IMR-90 (cell line): ENCODE measurements at regions not wholly inside any gene's neighbourhood (a gene's known extent, or its start where the extent isn't known, plus 50 kb on each side); places are given as distances from the start of the nearest gene placed in this dataset.

Experiments
- ATAC-seq: fragments of 200-7000 bp; cut with Tn5 transposase; 2 replicates; pipeline ENCODE4 v1.9.1; 2020; ENCODE audit warnings: low read depth, mild to moderate bottlenecking, moderate library complexity
- BruUV-seq: library from RNA; stranded (reverse); fragments of 400-500 nt; replicated peaks from 2 replicates; lab custom pipeline; 2021; lab: Mats Ljungman, UMichigan
- CTCF ChIA-PET: fragments of 300-600 bp; formaldehyde crosslinking; extraction: SDS; loops from one replicate; lab custom pipeline; 2021; ENCODE audit warnings: antibody characterized with exemption; lab: Yijun Ruan, JAX
- POLR2A ChIA-PET: fragments of 300-600 bp; sonication (Branson Sonifier 250); formaldehyde crosslinking; loops from one replicate; lab custom pipeline; 2022; ENCODE audit warnings: antibody characterized with exemption; ENCODE audit not compliant: unreplicated experiment; lab: Charles Lee
- DNase-seq: peaks from one replicate; pipeline ENCODE4 v3.0.0; 2013
- H2AFZ ChIP-seq: replicated peaks from 2 replicates; pipeline ENCODE3; 2013; ENCODE audit warnings: low read length, mild to moderate bottlenecking; ENCODE audit not compliant: poor library complexity
- H2AK5ac ChIP-seq: 2 replicates; pipeline ENCODE4 v1.6.1; 2013; ENCODE audit warnings: low read depth, low read length, inconsistent platforms
- H2AK9ac ChIP-seq: replicated peaks from 2 replicates; pipeline ENCODE3; 2013; ENCODE audit warnings: mild to moderate bottlenecking, low read depth, low read length, moderate library complexity; ENCODE audit not compliant: poor library complexity
- H2BK120ac ChIP-seq: 2 replicates; pipeline ENCODE4 v1.6.1; 2013; ENCODE audit warnings: low read depth, low read length, inconsistent platforms
- H2BK15ac ChIP-seq: 3 replicates; pipeline ENCODE4 v1.6.1; 2013; ENCODE audit warnings: low read depth, low read length, inconsistent platforms
- H2BK20ac ChIP-seq: 2 replicates; pipeline ENCODE4 v1.6.1; 2013; ENCODE audit warnings: low read depth, mild to moderate bottlenecking, inconsistent platforms, low read length, moderate library complexity
- H2BK5ac ChIP-seq: 2 replicates; pipeline ENCODE4 v1.6.1; 2013; ENCODE audit warnings: mild to moderate bottlenecking, low read depth, low read length, inconsistent platforms; ENCODE audit not compliant: poor library complexity, severe bottlenecking
- H3K14ac ChIP-seq: replicated peaks from 2 replicates; pipeline ENCODE4 v1.6.1; 2013; ENCODE audit warnings: low read depth, low read length, inconsistent platforms
- H3K18ac ChIP-seq: 2 replicates; pipeline ENCODE4 v1.6.1; 2013; ENCODE audit warnings: low read depth, low read length, control low read depth
- H3K23ac ChIP-seq: 2 replicates; pipeline ENCODE4 v1.6.1; 2013; ENCODE audit warnings: low read depth, low read length, inconsistent platforms
- H3K27ac ChIP-seq: 2 replicates; pipeline ENCODE4 v1.5.1; 2013; ENCODE audit warnings: mild to moderate bottlenecking, control low read depth, low read length; ENCODE audit not compliant: insufficient read depth
- H3K27me3 ChIP-seq: 2 replicates; pipeline ENCODE4 v1.6.1; 2013; ENCODE audit warnings: low read length; ENCODE audit not compliant: control insufficient read depth, insufficient read depth
- H3K36me3 ChIP-seq: 2 replicates; pipeline ENCODE4 v1.6.1; 2013; ENCODE audit warnings: low read length, mixed read lengths; ENCODE audit not compliant: control insufficient read depth, insufficient read depth
- H3K4ac ChIP-seq: 2 replicates; pipeline ENCODE4 v1.6.1; 2013; ENCODE audit warnings: low read depth, low read length, inconsistent platforms
- H3K4me1 ChIP-seq: 2 replicates; pipeline ENCODE4 v1.6.1; 2013; ENCODE audit warnings: low read length, mixed read lengths; ENCODE audit not compliant: control insufficient read depth, insufficient read depth
- H3K4me2 ChIP-seq: 2 replicates; pipeline ENCODE4 v1.6.1; 2013; ENCODE audit warnings: low read depth, mild to moderate bottlenecking, control low read depth, low read length, moderate library complexity
- H3K4me3 ChIP-seq: 2 replicates; pipeline ENCODE4 v1.5.1; 2013; ENCODE audit warnings: low read depth, mild to moderate bottlenecking, control low read depth, low read length, moderate library complexity; ENCODE audit not compliant: insufficient read depth
- H3K56ac ChIP-seq: 2 replicates; pipeline ENCODE4 v1.6.1; 2013; ENCODE audit warnings: low read length, inconsistent platforms; ENCODE audit not compliant: insufficient read depth; ENCODE audit errors: extremely low read depth
- H3K79me1 ChIP-seq, 2 experiments: 2 replicates each; pipeline ENCODE4 v1.6.1; 2013; ENCODE audit warnings: low read length in 2 of 2, inconsistent platforms in 1 of 2, low read depth in 1 of 2
- H3K9ac ChIP-seq: 2 replicates; pipeline ENCODE4 v1.6.1; 2013; ENCODE audit warnings: low read depth, low read length, control low read depth
- H3K9me1 ChIP-seq: 2 replicates; pipeline ENCODE4 v1.6.1; 2013; ENCODE audit warnings: low read length, inconsistent platforms; ENCODE audit not compliant: insufficient read depth
- H3K9me3 ChIP-seq: 2 replicates; pipeline ENCODE4 v1.6.1; 2013; ENCODE audit warnings: low read length; ENCODE audit not compliant: control insufficient read depth, insufficient read depth
- H4K20me1 ChIP-seq: 2 replicates; pipeline ENCODE4 v1.6.1; 2013; ENCODE audit warnings: low read length, inconsistent platforms; ENCODE audit not compliant: insufficient read depth
- H4K5ac ChIP-seq: 2 replicates; pipeline ENCODE4 v1.6.1; 2013; ENCODE audit warnings: mild to moderate bottlenecking, low read depth, low read length, control low read depth
- H4K8ac ChIP-seq, 2 experiments: 2 replicates each; pipeline ENCODE4 v1.6.1; 2013; ENCODE audit warnings: low read depth in 2 of 2, low read length in 2 of 2, control low read depth in 1 of 2, inconsistent platforms in 1 of 2
- H4K91ac ChIP-seq: 2 replicates; pipeline ENCODE4 v1.6.1; 2013; ENCODE audit warnings: low read depth, low read length, inconsistent platforms; ENCODE audit not compliant: insufficient read depth
- CEBPB ChIP-seq: IDR thresholded peaks from 2 replicates; pipeline ENCODE4 v1.6.1; 2012; ENCODE audit warnings: low read depth, low read length, improper control_type of control experiment
- WGBS, 2 experiments: methylation state at CpG; one replicate each; pipeline versions ENCODE4 v1.1.5 to v1.1.7; 2013; ENCODE audit warnings: missing lambda C conversion rate in 2 of 2; ENCODE audit not compliant: insufficient read length in 1 of 2; ENCODE audit errors: extremely low coverage in 2 of 2; 5-methylcytosine and 5-hydroxymethylcytosine counted together
- dilution Hi-C: fragments of 300-500 bp; cut with HindIII; formaldehyde crosslinking; loops from one replicate; pipeline ENCODE4 v1.14.3; 2018; ENCODE audit warnings: low sequenced_read_pairs; ENCODE audit not compliant: unreplicated experiment
- in situ Hi-C: fragments of 300-500 bp; cut with MboI; formaldehyde crosslinking; loops from 3 replicates; pipeline ENCODE4 v1.14.3; 2019; ENCODE audit warnings: low sequenced_read_pairs, inconsistent platforms, mixed read lengths
- intact Hi-C: fragments of 100-400 bp; cut with micrococcal nuclease; formaldehyde crosslinking; loops from 2 replicates; pipeline ENCODE4 v1.10.0; 2022
- TF ChIP-seq, protein P1 (sequence below): fragments of 150-350 bp; IDR thresholded peaks from 2 replicates; pipeline ENCODE4 v1.6.1; 2017; ENCODE audit warnings: mild to moderate bottlenecking, antibody characterized with exemption, low read length, low read depth

DNA sequence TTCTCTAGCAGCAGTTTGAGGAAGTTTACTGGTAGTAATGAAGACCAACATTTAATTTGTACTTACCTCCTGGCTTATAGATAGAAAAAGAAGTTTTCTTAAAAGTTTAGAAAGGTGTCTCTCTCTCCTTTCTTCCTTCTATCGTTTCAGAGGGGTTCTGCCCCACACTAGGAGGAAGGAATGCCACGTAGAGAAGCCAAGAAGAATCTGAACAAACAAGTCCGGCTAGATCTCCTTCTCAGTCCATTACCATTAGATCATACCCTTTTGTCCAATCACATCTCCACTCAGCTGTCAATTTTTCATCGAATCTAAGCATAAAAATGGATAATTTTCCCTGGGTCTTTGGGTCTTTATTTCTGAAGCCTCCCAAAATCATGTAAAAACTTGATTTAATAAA lies 1048.1 kb downstream of the SI start:
- H3K36me3 ChIP-seq = no peaks in the 10 kb centered on the region
- ATAC-seq (no peak), DNase-seq (no peak)
- peaks cover 6% of the 10 kb centered on the region for H3K9me3 ChIP-seq
- H3K27ac ChIP-seq = no peak overlapping the region
- intact Hi-C loops = no loop called here
- no peaks in the 10 kb centered on the region for H3K4me1 ChIP-seq
- H3K56ac ChIP-seq = no peak overlapping the region
- no peak overlapping the region for H3K18ac ChIP-seq
- H2AK9ac ChIP-seq = no peak overlapping the region
- TF ChIP-seq CEBPB = no peak
- TF ChIP-seq, protein P1, sequence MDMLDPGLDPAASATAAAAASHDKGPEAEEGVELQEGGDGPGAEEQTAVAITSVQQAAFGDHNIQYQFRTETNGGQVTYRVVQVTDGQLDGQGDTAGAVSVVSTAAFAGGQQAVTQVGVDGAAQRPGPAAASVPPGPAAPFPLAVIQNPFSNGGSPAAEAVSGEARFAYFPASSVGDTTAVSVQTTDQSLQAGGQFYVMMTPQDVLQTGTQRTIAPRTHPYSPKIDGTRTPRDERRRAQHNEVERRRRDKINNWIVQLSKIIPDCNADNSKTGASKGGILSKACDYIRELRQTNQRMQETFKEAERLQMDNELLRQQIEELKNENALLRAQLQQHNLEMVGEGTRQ = no peak
- dilution Hi-C loops = no loop called here
- no peak overlapping the region for H4K5ac ChIP-seq
- WGBS, 2 experiments = no CpG with 5 or more reads among the region's 4 CpGs
- H3K4ac ChIP-seq = no peak overlapping the region
- CTCF ChIA-PET = interaction anchor here (0.9 kb wide), 1 partner anchor 26 kb away, joined by 4 read pairs; no protein-coding TSS in a partner anchor
- H3K9ac ChIP-seq = no peak overlapping the region
- H3K79me1 ChIP-seq = no peaks in the 10 kb centered on the region
- H4K91ac ChIP-seq = no peak overlapping the region
- no peak overlapping the region for H3K14ac ChIP-seq
- no peaks in the 10 kb centered on the region for H4K20me1 ChIP-seq
- POLR2A ChIA-PET = no interaction called here
- no peak overlapping the region for H3K4me2 ChIP-seq
- no peak overlapping the region for H2BK5ac ChIP-seq
- no peaks in the 10 kb centered on the region for H3K27me3 ChIP-seq
- H2BK15ac ChIP-seq = no peak overlapping the region
- no peak overlapping the region for H4K8ac ChIP-seq
- H3K23ac ChIP-seq = no peak overlapping the region
- in situ Hi-C loops = no loop called here
- H2BK20ac ChIP-seq = no peak overlapping the region
- no peak overlapping the region for H2BK120ac ChIP-seq
- no peak overlapping the region for H2AFZ ChIP-seq
- no peaks in the 10 kb centered on the region for H3K9me1 ChIP-seq
- H3K4me3 ChIP-seq = no peak overlapping the region
- BruUV-seq = no TSS peak
- no peak overlapping the region for H2AK5ac ChIP-seq
